ENCODE measurements at regions not wholly inside any gene's neighbourhood (a gene's known extent, or its start where the extent isn't known, plus 50 kb on each side); places are given as distances from the start of the nearest gene placed in this dataset.

DNA sequence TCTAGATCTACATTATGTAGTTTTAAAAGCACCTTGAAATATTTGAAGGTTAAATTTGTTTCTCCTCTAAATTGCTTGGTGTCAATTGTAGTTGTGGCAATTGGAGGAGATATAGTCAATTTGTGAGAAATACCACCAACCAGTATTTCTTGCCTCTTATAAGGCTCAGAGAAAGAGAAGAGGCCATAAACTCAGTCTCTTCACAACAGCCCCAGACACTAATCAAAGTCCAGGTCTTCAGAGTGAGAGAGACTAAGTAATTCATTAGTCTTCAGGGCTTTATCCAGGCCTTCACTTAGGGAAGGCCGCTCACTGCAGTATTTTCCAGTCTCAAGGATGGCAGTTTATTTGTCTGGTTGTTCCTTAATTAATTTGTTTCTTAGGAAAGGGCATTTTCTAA lies 168.0 kb upstream of the RGMB start:
- H3K27me3 Mint-ChIP-seq: no peaks in the 10 kb centered on the region
- H3K36me3 Mint-ChIP-seq: no peaks in the 10 kb centered on the region
- DNase-seq (ENCODE audit: low spot score in 2 of 2) (no peak), ATAC-seq (ENCODE audit: low read depth) (no peak)
- no peaks in the 10 kb centered on the region for H3K4me1 Mint-ChIP-seq
- H3K9me3 Mint-ChIP-seq: peaks cover 1% of the 10 kb centered on the region
- H3K27ac Mint-ChIP-seq: no peak overlapping the region
- no peak overlapping the region for H3K4me3 Mint-ChIP-seq

DNA sequence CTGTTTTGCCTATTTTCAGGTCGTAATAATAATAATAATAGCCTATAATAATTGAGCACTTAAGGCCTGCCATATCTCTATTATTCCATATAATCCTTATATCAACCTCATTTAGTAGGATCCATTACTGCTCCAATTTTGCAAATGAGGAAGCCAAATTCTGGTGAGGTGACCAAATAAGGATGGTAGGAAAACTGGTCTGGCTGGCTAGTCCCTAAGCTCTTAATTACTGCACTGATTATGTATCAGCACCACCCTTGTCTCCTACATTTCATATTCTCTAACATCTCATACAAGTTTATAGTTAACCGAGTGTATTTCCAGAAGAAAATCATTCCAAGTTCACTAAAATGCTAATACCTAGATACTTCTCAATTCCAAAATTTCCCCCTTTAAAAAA lies 166.5 kb upstream of the RGMB start:
- no peaks in the 10 kb centered on the region for H3K4me1 Mint-ChIP-seq
- H3K9me3 Mint-ChIP-seq: peaks cover 1% of the 10 kb centered on the region
- ATAC-seq (ENCODE audit: low read depth) (no peak), DNase-seq (ENCODE audit: low spot score in 2 of 2) (no peak)
- H3K27me3 Mint-ChIP-seq: no peaks in the 10 kb centered on the region
- no peak overlapping the region for H3K27ac Mint-ChIP-seq
- H3K36me3 Mint-ChIP-seq: no peaks in the 10 kb centered on the region
- H3K4me3 Mint-ChIP-seq: no peak overlapping the region

DNA sequence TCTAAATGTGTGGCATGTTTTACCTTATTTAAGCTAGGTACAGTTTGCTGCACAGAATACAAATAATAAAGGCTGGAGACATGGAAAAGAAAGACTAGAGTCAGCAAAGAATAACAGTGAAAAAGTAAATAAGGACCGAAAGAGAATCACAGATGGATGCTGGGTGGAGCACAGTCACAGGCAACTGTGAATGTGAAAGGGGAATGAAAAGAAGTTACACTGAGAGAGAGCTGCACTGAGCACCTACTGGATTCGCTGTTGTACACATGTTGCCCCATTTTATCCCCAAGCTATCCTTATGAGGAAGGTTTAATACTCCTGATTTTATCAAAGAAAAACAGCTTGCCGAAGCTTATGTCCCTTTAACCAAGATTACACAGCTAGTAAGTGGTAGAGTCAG lies 165.4 kb upstream of the RGMB start:
- Mint-ChIP-seq H3K27ac (no peak overlapping the region), H3K4me3 (no peak overlapping the region), H3K9me3 (no peaks in the 10 kb centered on the region), H3K4me1 (no peaks in the 10 kb centered on the region), H3K36me3 (no peaks in the 10 kb centered on the region), H3K27me3 (no peaks in the 10 kb centered on the region)
- ATAC-seq (ENCODE audit: low read depth): no peak
- DNase-seq (ENCODE audit: low spot score in 2 of 2): no peak

DNA sequence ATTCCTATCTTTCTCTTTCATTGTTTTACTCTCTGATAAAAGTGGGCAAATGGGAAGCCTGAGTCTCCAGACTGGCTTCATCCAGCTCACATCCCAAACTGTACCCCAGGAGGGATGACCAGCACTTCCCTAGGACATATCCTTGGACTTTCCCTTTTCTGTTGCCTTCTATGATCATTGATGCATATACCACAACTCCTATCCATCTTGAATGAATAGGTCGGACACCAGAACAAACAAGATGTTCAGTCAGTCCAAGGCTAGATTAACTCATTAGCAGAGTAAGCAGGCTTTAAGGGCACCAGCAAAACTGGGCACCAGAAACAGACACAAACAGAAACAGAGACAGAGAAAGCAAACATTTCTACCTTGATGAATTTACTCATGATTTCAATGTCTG lies 159.1 kb upstream of the RGMB start:
- Mint-ChIP-seq H3K27ac (no peak overlapping the region), H3K4me1 (no peaks in the 10 kb centered on the region), H3K9me3 (no peaks in the 10 kb centered on the region), H3K27me3 (no peaks in the 10 kb centered on the region), H3K36me3 (no peaks in the 10 kb centered on the region), H3K4me3 (no peak overlapping the region)
- DNase-seq (ENCODE audit: low spot score in 2 of 2): no peak
- ATAC-seq (ENCODE audit: low read depth): no peak

DNA sequence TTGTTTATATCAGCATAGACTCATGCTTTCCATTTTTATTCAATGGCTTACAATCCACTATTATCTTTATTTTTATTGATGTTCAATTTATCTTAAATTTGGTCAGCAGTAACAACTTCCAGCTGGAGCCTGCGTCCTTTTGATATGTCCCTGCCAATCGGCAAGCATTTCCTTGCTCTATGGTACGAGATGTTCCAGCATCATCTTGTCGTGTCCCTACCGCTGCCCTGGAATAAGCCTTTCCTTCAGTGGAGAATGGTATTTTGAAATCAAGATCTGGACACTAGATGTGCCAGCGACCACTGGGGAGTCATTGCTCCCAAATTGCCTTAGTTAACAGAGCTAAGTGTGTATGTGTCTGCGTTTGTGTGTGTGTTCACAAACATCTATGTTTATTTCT lies 151.6 kb upstream of the RGMB start:
- Mint-ChIP-seq H3K27me3 (peaks cover 7% of the 10 kb centered on the region), H3K27ac (no peak overlapping the region), H3K36me3 (no peaks in the 10 kb centered on the region), H3K4me3 (no peak overlapping the region), H3K9me3 (no peaks in the 10 kb centered on the region), H3K4me1 (no peaks in the 10 kb centered on the region)
- ATAC-seq (ENCODE audit: low read depth) (no peak), DNase-seq (ENCODE audit: low spot score in 2 of 2) (no peak)

DNA sequence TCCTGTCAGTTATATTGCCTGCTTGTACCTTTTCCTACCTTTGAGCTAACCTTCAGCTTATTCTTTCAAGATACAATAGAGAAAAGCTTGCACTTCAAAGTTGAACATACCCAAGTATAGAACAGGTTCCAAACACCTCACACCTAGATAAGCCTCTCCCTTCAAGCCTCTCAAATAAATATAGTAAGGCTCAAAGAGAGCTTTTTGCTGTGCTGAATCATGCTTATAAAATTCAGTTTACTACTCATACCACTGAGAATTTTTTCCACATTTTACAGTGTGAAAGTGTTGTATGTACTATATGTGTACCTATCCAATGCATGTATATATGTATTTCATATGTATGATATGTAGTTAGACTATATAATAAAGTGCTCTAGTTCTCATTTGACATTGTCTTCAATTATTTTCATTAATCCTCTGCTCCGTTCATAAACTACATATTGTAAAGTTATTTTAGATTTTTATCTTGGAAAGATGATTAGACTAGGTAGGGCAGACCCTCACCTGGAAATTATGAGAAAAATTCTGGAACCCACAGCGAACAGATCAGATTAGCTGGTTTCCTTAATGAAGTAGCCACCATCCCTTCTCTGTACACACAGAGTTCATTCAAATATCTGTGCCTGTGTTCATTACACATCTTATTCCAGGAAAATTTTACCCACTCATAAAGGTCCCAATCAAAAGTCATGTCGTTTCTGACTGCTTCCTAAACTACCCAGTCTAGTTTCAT lies 149.2 kb upstream of the RGMB start:
- Mint-ChIP-seq H3K36me3 (no peaks in the 10 kb centered on the region), H3K9me3 (peaks cover 5% of the 10 kb centered on the region), H3K27me3 (peaks cover 7% of the 10 kb centered on the region), H3K4me3 (no peak overlapping the region), H3K27ac (no peak overlapping the region), H3K4me1 (no peaks in the 10 kb centered on the region)
- ATAC-seq (ENCODE audit: low read depth) (no peak), DNase-seq (ENCODE audit: low spot score in 2 of 2) (no peak)

DNA sequence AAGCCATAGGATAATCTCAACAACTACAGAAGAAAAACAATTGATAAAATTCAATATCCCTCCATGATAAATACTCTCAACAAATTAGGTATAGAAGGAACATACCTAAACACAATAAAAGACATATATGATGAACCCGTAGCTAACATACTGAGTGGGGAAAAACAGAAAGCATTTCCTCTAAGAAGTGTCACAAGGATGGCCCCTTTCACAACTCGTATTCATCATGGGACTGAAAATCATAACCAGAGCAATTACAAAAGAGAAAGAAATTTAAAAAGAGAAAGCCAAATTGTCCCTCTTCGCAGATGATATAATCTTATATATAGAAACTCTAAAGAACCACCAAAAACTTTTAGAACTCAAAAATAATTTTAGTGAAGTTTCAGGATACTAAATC lies 146.3 kb upstream of the RGMB start:
- no peak overlapping the region for H3K4me3 Mint-ChIP-seq
- no peaks in the 10 kb centered on the region for H3K36me3 Mint-ChIP-seq
- ATAC-seq (ENCODE audit: low read depth) (no peak), DNase-seq (ENCODE audit: low spot score in 2 of 2) (no peak)
- peaks cover 5% of the 10 kb centered on the region for H3K9me3 Mint-ChIP-seq
- no peak overlapping the region for H3K27ac Mint-ChIP-seq
- H3K4me1 Mint-ChIP-seq: no peaks in the 10 kb centered on the region
- peaks cover 7% of the 10 kb centered on the region for H3K27me3 Mint-ChIP-seq

DNA sequence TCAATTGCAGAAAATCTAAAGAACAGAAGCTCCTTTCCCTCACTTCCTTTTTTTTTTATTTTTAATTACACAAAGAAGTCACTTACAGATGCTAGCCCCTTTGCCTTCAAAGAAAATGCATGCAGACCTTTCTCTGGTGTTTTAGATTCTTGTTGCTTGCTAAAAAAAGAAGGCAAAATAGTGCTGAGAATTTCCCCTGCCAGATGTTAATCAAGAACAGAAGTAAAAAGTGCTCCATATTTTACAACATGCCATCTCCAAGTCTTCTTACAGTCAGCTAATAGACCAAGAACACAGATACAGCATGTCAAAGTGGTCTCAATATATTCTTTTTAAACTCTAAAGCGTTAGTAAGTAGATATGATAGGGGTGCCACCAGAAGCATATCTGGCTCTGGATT lies 142.8 kb upstream of the RGMB start:
- DNase-seq (ENCODE audit: low spot score in 2 of 2): no peak
- H3K4me3 Mint-ChIP-seq: no peak overlapping the region
- peaks cover 3% of the 10 kb centered on the region for H3K27me3 Mint-ChIP-seq
- ATAC-seq (ENCODE audit: low read depth): no peak
- H3K36me3 Mint-ChIP-seq: no peaks in the 10 kb centered on the region
- H3K27ac Mint-ChIP-seq: no peak overlapping the region
- peaks cover 5% of the 10 kb centered on the region for H3K9me3 Mint-ChIP-seq
- no peaks in the 10 kb centered on the region for H3K4me1 Mint-ChIP-seq

DNA sequence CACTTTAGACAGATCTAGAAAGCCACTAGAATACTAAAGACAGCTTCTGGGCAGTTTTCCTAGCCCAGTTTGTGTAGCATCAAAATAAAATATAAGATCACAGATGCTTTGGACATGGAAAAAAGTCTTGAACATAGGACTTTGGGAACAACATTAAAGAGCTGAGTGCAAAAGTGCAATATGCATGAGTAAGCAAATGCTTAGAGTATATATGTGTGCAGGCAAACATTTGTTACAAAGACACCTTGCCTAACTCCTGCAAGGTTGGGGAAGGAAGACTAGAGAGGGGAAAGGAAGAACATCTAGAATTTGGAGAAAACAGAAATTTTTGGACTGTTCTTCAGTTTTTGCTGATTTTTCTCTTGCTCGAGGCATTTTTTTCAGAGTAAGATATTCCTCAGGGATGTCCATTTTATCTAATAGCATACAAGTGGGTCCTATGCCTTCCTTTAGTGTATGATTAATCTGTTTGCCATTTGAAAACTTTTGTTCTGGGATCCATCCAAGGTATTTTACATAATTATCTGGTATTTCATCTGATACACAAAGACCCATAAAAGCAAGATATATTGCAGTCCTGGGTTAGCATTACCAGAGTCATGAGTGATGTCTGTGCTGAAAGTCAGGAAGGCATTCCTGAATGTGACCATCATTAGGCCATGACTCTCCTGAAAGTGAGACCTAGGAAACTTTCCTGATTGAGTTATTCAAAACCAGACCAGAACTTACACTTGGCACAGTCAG lies 142.0 kb upstream of the RGMB start:
- ATAC-seq (ENCODE audit: low read depth) (no peak), DNase-seq (ENCODE audit: low spot score in 2 of 2) (no peak)
- H3K4me1 Mint-ChIP-seq: no peaks in the 10 kb centered on the region
- no peaks in the 10 kb centered on the region for H3K36me3 Mint-ChIP-seq
- H3K4me3 Mint-ChIP-seq: no peak overlapping the region
- no peak overlapping the region for H3K27ac Mint-ChIP-seq
- peaks cover 2% of the 10 kb centered on the region for H3K27me3 Mint-ChIP-seq
- H3K9me3 Mint-ChIP-seq: peaks cover 5% of the 10 kb centered on the region

DNA sequence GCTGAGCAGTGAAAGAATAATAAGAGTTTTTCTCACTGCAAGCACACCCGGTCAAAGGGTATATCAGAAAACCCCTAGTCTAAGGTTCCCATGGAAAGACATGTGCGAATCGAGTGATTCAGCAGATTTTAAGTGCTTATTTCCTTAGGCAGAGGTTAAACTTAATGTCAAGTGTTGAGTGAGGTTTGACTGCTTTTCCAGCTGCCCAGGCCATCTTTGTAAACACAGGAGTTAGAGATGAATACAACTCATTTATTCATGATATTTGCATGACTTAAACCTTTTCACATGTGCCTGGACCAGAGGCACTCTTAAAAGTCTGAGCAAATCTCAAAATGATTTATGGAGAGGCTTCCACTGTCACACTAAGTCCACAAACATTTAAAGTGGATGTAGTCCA lies 137.8 kb upstream of the RGMB start:
- DNase-seq (ENCODE audit: low spot score in 2 of 2) (no peak), ATAC-seq (ENCODE audit: low read depth) (no peak)
- Mint-ChIP-seq H3K9me3 (no peaks in the 10 kb centered on the region), H3K36me3 (no peaks in the 10 kb centered on the region), H3K27ac (no peak overlapping the region), H3K4me1 (no peaks in the 10 kb centered on the region), H3K27me3 (peaks cover 2% of the 10 kb centered on the region), H3K4me3 (no peak overlapping the region)

DNA sequence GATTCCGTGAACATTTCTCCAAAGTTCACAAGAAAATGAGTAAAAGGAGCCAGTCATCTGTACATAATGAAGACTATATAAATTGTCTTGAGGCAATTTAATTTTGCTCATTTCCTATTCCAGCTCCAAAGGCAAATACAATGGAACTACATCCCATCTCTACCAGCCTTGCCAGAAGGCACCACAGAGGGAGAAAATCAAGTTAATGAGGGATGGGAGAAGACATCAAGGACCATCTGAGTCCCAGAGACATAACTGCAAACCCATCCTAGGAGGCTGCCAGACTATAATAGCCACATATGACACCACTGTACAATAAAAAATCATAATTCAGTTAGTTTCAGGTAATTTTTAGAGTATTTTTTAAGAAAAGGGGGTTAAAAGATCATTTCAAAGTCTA lies 136.3 kb upstream of the RGMB start:
- Mint-ChIP-seq H3K4me1 (no peaks in the 10 kb centered on the region), H3K36me3 (no peaks in the 10 kb centered on the region)
- no peak for DNase-seq (ENCODE audit: low spot score in 2 of 2)

DNA sequence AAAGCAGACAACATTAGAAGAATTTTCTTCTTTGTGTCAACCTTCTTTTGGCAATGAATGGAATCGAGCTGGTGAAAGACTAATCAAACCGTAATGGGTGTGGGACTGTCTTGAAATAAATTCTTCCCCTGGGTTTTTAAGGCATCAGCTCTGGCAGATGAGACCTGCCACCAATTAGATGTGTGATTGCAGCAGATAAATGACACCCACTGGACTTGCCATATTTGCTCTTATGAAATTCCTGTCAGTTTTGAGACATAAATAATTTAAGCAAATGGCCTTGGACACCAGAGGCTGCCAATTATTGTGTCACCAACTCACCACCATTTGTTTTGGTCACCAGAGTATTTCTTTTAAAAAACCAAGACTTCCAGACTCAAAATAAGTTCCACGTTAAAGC lies 135.9 kb upstream of the RGMB start:
- no peaks in the 10 kb centered on the region for H3K36me3 Mint-ChIP-seq
- ATAC-seq (ENCODE audit: low read depth) (no peak), DNase-seq (ENCODE audit: low spot score in 2 of 2) (no peak)
- H3K4me3 Mint-ChIP-seq: no peak overlapping the region
- no peaks in the 10 kb centered on the region for H3K9me3 Mint-ChIP-seq
- H3K27me3 Mint-ChIP-seq: peaks cover 2% of the 10 kb centered on the region
- H3K27ac Mint-ChIP-seq: no peak overlapping the region
- no peaks in the 10 kb centered on the region for H3K4me1 Mint-ChIP-seq

More for the DNA sequence above, 136.3 kb upstream of the RGMB start:
- Mint-ChIP-seq H3K9me3 (no peaks in the 10 kb centered on the region), H3K27me3 (peaks cover 2% of the 10 kb centered on the region), H3K27ac (no peak overlapping the region), H3K4me3 (no peak overlapping the region)
- ATAC-seq (ENCODE audit: low read depth): no peak

DNA sequence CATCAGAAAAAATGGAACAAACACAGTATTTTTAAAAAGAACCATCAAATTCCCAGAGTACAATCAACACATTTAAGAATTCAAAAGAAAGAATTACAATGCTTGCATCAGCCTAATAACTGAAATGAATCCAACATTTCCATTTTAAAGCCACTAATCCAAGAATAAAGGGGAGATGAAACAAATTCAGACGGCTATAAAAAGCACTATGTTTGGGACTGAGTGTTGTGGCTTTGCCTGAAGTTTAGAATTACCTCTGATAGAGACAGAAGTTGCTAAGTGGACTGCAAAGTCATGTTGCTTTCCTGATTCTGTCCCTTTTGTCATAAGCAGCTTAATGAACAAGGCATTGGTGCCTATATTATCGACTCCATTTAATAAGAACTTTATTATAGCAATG lies 135.4 kb upstream of the RGMB start:
- Mint-ChIP-seq H3K9me3 (no peaks in the 10 kb centered on the region), H3K27ac (no peak overlapping the region), H3K4me1 (no peaks in the 10 kb centered on the region), H3K36me3 (no peaks in the 10 kb centered on the region), H3K4me3 (no peak overlapping the region), H3K27me3 (peaks cover 2% of the 10 kb centered on the region)
- DNase-seq (ENCODE audit: low spot score in 2 of 2) (no peak), ATAC-seq (ENCODE audit: low read depth) (no peak)

DNA sequence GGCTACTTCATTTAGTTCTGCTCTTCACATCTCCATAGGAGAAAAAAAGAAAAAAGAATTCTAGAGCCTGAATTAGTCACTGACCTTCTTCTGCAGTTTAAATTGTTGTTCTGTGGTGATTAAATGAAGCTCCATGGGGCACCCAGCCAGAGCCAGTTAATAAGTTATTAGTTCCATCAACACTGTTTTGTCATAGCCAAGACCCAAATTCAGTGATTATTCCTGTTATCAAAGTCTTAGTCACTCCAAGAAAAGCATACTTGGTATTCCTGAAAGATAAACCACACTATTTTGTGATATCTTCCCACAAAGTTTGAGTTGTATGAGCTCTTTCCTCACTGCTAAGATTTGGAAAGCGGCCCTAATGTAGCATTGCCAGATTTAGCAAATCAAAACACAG lies 134.8 kb upstream of the RGMB start:
- Mint-ChIP-seq H3K36me3 (no peaks in the 10 kb centered on the region), H3K9me3 (no peaks in the 10 kb centered on the region), H3K4me1 (no peaks in the 10 kb centered on the region), H3K4me3 (no peak overlapping the region), H3K27ac (no peak overlapping the region), H3K27me3 (no peaks in the 10 kb centered on the region)
- ATAC-seq (ENCODE audit: low read depth) (no peak), DNase-seq (ENCODE audit: low spot score in 2 of 2) (no peak)

DNA sequence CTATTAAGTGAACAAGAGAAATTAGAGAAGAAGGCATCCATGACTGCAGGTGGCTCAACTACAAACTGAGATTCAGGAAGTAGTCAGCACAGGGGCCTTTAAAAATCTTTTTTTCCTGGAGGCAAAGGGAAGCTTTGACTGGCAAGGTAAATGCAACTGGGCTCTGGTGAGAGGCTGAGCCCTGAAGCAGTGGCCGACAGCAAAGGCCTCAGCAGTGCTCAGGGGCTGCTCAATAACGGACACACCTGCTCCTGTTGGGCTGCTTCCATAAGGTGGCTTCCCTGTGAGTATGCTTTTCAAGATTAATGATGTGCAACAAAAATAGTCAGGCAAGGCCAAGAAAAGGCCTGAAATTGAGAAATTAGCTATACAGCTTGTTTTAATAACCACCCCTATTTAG lies 134.2 kb upstream of the RGMB start:
- Mint-ChIP-seq H3K4me1 (no peaks in the 10 kb centered on the region), H3K27me3 (no peaks in the 10 kb centered on the region), H3K36me3 (no peaks in the 10 kb centered on the region), H3K4me3 (no peak overlapping the region), H3K9me3 (no peaks in the 10 kb centered on the region), H3K27ac (no peak overlapping the region)
- ATAC-seq (ENCODE audit: low read depth) (no peak), DNase-seq (ENCODE audit: low spot score in 2 of 2) (no peak)

Measured in memory B cell (primary cell).